ENCODE measurements at regions not wholly inside any gene's neighbourhood (a gene's known extent, or its start where the extent isn't known, plus 50 kb on each side); places are given as distances from the start of the nearest gene placed in this dataset.

- H3K27ac ChIP-seq (ENCODE audit: low read depth, low read length): no peak overlapping the region
- H3K79me2 ChIP-seq (ENCODE audit: control insufficient read depth, low read length): no peaks in the 10 kb centered on the region
- no peaks in the 10 kb centered on the region for H3F3A ChIP-seq (ENCODE audit: control insufficient read depth, insufficient read depth)
- no peak overlapping the region for H3K4me3 ChIP-seq (ENCODE audit: low read length)
- no peaks in the 10 kb centered on the region for H3K9me3 ChIP-seq (ENCODE audit: control insufficient read depth, insufficient read depth, low read length)
- H4K20me1 ChIP-seq (ENCODE audit: control insufficient read depth, insufficient read depth, low read depth, low read length): no peaks in the 10 kb centered on the region
- no peaks in the 10 kb centered on the region for H3K9me2 ChIP-seq (replicated peaks; ENCODE audit: control insufficient read depth, low read length)
- TF ChIP-seq CTCF (IDR thresholded peaks at IDR 0.05; ENCODE audit: low read depth, low read length, poor library complexity, severe bottlenecking) (no peak), EZH2phosphoT487 (IDR thresholded peaks at IDR 0.05; ENCODE audit: borderline replicate concordance, low read length) (no peak)
- H3K4me1 ChIP-seq (ENCODE audit: control insufficient read depth, low read length): no peaks in the 10 kb centered on the region
- H3K36me3 ChIP-seq (ENCODE audit: control insufficient read depth, low read length): no peaks in the 10 kb centered on the region
- no peaks in the 10 kb centered on the region for H3K27me3 ChIP-seq (ENCODE audit: control insufficient read depth, low read length)
- H3K4me2 ChIP-seq (ENCODE audit: low read length): no peak overlapping the region
Observed at GRCh38 chr5:175321927-175322532, 122.0 kb downstream of the DRD1 start.

- TF ChIP-seq CTCF (IDR thresholded peaks at IDR 0.05; ENCODE audit: low read depth, low read length, poor library complexity, severe bottlenecking) (no peak), EZH2phosphoT487 (IDR thresholded peaks at IDR 0.05; ENCODE audit: borderline replicate concordance, low read length) (no peak)
- no peaks in the 10 kb centered on the region; the same call in none of the 2 replicates for H3K27me3 ChIP-seq (ENCODE audit: control insufficient read depth, low read length)
- H3K4me1 ChIP-seq (ENCODE audit: control insufficient read depth, low read length): no peaks in the 10 kb centered on the region
- H3K4me3 ChIP-seq (ENCODE audit: low read length): no peak overlapping the region
- no peak overlapping the region for H3K4me2 ChIP-seq (ENCODE audit: low read length)
- H3K9me3 ChIP-seq (ENCODE audit: control insufficient read depth, insufficient read depth, low read length): no peaks in the 10 kb centered on the region
- H3K36me3 ChIP-seq (ENCODE audit: control insufficient read depth, low read length): no peaks in the 10 kb centered on the region
- H3K9me2 ChIP-seq (replicated peaks; ENCODE audit: control insufficient read depth, low read length): no peaks in the 10 kb centered on the region
- no peak overlapping the region for H3K27ac ChIP-seq (ENCODE audit: low read depth, low read length)
- no peaks in the 10 kb centered on the region for H3K79me2 ChIP-seq (ENCODE audit: control insufficient read depth, low read length)
- H4K20me1 ChIP-seq (ENCODE audit: control insufficient read depth, insufficient read depth, low read depth, low read length): no peaks in the 10 kb centered on the region
- no peaks in the 10 kb centered on the region for H3F3A ChIP-seq (ENCODE audit: control insufficient read depth, insufficient read depth)
Observed at GRCh38 chr5:175319199-175319598, 124.8 kb downstream of the DRD1 start.

- no peaks in the 10 kb centered on the region for H3K36me3 ChIP-seq (ENCODE audit: control insufficient read depth, low read length)
- no peaks in the 10 kb centered on the region; the same call in none of the 2 replicates for H3K27me3 ChIP-seq (ENCODE audit: control insufficient read depth, low read length)
- no peaks in the 10 kb centered on the region for H3F3A ChIP-seq (ENCODE audit: control insufficient read depth, insufficient read depth)
- TF ChIP-seq EZH2phosphoT487 (IDR thresholded peaks at IDR 0.05; ENCODE audit: borderline replicate concordance, low read length) (no peak), CTCF (IDR thresholded peaks at IDR 0.05; ENCODE audit: low read depth, low read length, poor library complexity, severe bottlenecking) (no peak)
- H3K27ac ChIP-seq (ENCODE audit: low read depth, low read length): no peak overlapping the region
- H3K79me2 ChIP-seq (ENCODE audit: control insufficient read depth, low read length): no peaks in the 10 kb centered on the region
- H3K4me1 ChIP-seq (ENCODE audit: control insufficient read depth, low read length): no peaks in the 10 kb centered on the region
- H3K9me3 ChIP-seq (ENCODE audit: control insufficient read depth, insufficient read depth, low read length): no peaks in the 10 kb centered on the region
- no peaks in the 10 kb centered on the region for H3K9me2 ChIP-seq (replicated peaks; ENCODE audit: control insufficient read depth, low read length)
- H3K4me2 ChIP-seq (ENCODE audit: low read length): no peak overlapping the region
- no peaks in the 10 kb centered on the region for H4K20me1 ChIP-seq (ENCODE audit: control insufficient read depth, insufficient read depth, low read depth, low read length)
- H3K4me3 ChIP-seq (ENCODE audit: low read length): no peak overlapping the region
Observed at GRCh38 chr5:175317872-175318271, 126.1 kb downstream of the DRD1 start.

All from DOHH2 (cell line).